ENCODE measurements at regions not wholly inside any gene's neighbourhood (a gene's known extent, or its start where the extent isn't known, plus 50 kb on each side); places are given as distances from the start of the nearest gene placed in this dataset.
"Not testable (repeated sequence)": the region's sequence is repeated elsewhere in the genome, so short reads cannot be mapped to it uniquely, and the experiment has no call there.

GRCh38 chr9:22170556-22170955 lies 161.5 kb upstream of the CDKN2B start:
- Histone ChIP-seq H3K36me3 (no peaks in the 10 kb centered on the region), H3K27ac (no peak overlapping the region), H3K27me3 (ENCODE audit: low read depth) (no peaks in the 10 kb centered on the region), H3K9me3 (no peaks in the 10 kb centered on the region), H3K4me1 (peaks cover 8% of the 10 kb centered on the region), H3K4me3 (no peak overlapping the region)
- intact Hi-C loops (cut with DNase I): no loop called here
- DNase-seq (no peak), ATAC-seq (no peak)
- no peak for TF ChIP-seq CTCF (IDR thresholded peaks at IDR 0.05)

GRCh38 chr9:22170990-22171670 lies 162.0 kb upstream of the CDKN2B start:
- no peak for TF ChIP-seq CTCF (IDR thresholded peaks at IDR 0.05)
- no peaks in the 10 kb centered on the region for H3K27me3 ChIP-seq (ENCODE audit: low read depth)
- intact Hi-C loops (cut with DNase I): no loop called here
- no peak for DNase-seq
- H3K9me3 ChIP-seq: no peaks in the 10 kb centered on the region
- peaks cover 8% of the 10 kb centered on the region for H3K4me1 ChIP-seq
- ATAC-seq: no peak
- H3K36me3 ChIP-seq: no peaks in the 10 kb centered on the region
- no peak overlapping the region for H3K4me3 ChIP-seq
- H3K27ac ChIP-seq: no peak overlapping the region

GRCh38 chr9:22171691-22172090 lies 162.6 kb upstream of the CDKN2B start:
- Histone ChIP-seq H3K4me3 (no peak overlapping the region), H3K36me3 (no peaks in the 10 kb centered on the region), H3K27me3 (ENCODE audit: low read depth) (no peaks in the 10 kb centered on the region), H3K27ac (no peak overlapping the region), H3K4me1 (peaks cover 8% of the 10 kb centered on the region), H3K9me3 (no peaks in the 10 kb centered on the region)
- no peak for TF ChIP-seq CTCF (IDR thresholded peaks at IDR 0.05)
- no peak for ATAC-seq
- DNase-seq: no peak
- intact Hi-C loops (cut with DNase I): no loop called here

GRCh38 chr9:22173908-22174307 lies 164.8 kb upstream of the CDKN2B start:
- intact Hi-C loops (cut with DNase I): no loop called here
- TF ChIP-seq CTCF (IDR thresholded peaks at IDR 0.05): no peak
- no peak for ATAC-seq
- H3K4me3 ChIP-seq: no peak overlapping the region
- H3K36me3 ChIP-seq: no peaks in the 10 kb centered on the region
- no peaks in the 10 kb centered on the region for H3K27me3 ChIP-seq (ENCODE audit: low read depth)
- H3K9me3 ChIP-seq: no peaks in the 10 kb centered on the region
- no peak overlapping the region for H3K27ac ChIP-seq
- no peak for DNase-seq
- peaks cover 8% of the 10 kb centered on the region for H3K4me1 ChIP-seq

GRCh38 chr9:22175972-22176545 lies 167.0 kb upstream of the CDKN2B start:
- intact Hi-C loops (cut with DNase I): no loop called here
- no peaks in the 10 kb centered on the region for H3K9me3 ChIP-seq
- H3K4me3 ChIP-seq: no peak overlapping the region
- no peaks in the 10 kb centered on the region for H3K4me1 ChIP-seq
- ATAC-seq (no peak), DNase-seq (no peak)
- H3K27me3 ChIP-seq (ENCODE audit: low read depth): no peaks in the 10 kb centered on the region
- no peaks in the 10 kb centered on the region for H3K36me3 ChIP-seq
- no peak overlapping the region for H3K27ac ChIP-seq
- no peak for TF ChIP-seq CTCF (IDR thresholded peaks at IDR 0.05)

GRCh38 chr9:22181021-22181420 lies 171.9 kb upstream of the CDKN2B start:
- ATAC-seq; H3K9me3 ChIP-seq; H3K4me3 ChIP-seq; intact Hi-C loops (cut with DNase I); H3K4me1 ChIP-seq; H3K27me3 ChIP-seq (ENCODE audit: low read depth); H3K36me3 ChIP-seq; DNase-seq; H3K27ac ChIP-seq: not testable (repeated sequence)
